GM21737 (cell line): ENCODE measurements at regions not wholly inside any gene's neighbourhood (a gene's known extent, or its start where the extent isn't known, plus 50 kb on each side); places are given as distances from the start of the nearest gene placed in this dataset.
A peak's percentile ranks its signal among the peaks of the same experiment; 100 is the strongest.
"Not testable (repeated sequence)": the region's sequence is repeated elsewhere in the genome, so short reads cannot be mapped to it uniquely, and the experiment has no call there.

ENCODE experiments used
- ATAC-seq: cut with Tn5 transposase; IDR thresholded peaks from one replicate; pipeline ENCODE4 v1.9.1; 2021; ENCODE audit warnings: mild to moderate bottlenecking, moderate library complexity; ENCODE audit not compliant: unreplicated experiment

- not testable (repeated sequence) for ATAC-seq
Measured at GRCh38 chr15:84094720-84095119, 140.9 kb upstream of the GOLGA6L4 start.

GRCh38 chr15:84097053-84097452 is 138.5 kb upstream of the GOLGA6L4 start:
- not testable (repeated sequence) for ATAC-seq

- ATAC-seq, result no peak
Measured at GRCh38 chr15:84098604-84099003, 137.0 kb upstream of the GOLGA6L4 start.

- ATAC-seq, result no peak
Measured at GRCh38 chr15:84099181-84099580, 136.4 kb upstream of the GOLGA6L4 start.

GRCh38 chr15:84103345-84103744 is 132.2 kb upstream of the GOLGA6L4 start:
- no peak for ATAC-seq

GRCh38 chr15:84104853-84105252 is 130.7 kb upstream of the GOLGA6L4 start:
- ATAC-seq, result no peak

- no peak for ATAC-seq
Measured at GRCh38 chr15:84108728-84109127, 126.8 kb upstream of the GOLGA6L4 start.

GRCh38 chr15:84111575-84111974 is 124.0 kb upstream of the GOLGA6L4 start:
- no peak for ATAC-seq

GRCh38 chr15:84112025-84112424 is 123.5 kb upstream of the GOLGA6L4 start:
- ATAC-seq, result no peak

GRCh38 chr15:84113919-84114318 is 121.7 kb upstream of the GOLGA6L4 start:
- ATAC-seq, result no peak

- ATAC-seq, result not testable (repeated sequence)
Measured at GRCh38 chr15:84114680-84115079, 120.9 kb upstream of the GOLGA6L4 start.

GRCh38 chr15:84119351-84119750 is 116.2 kb upstream of the GOLGA6L4 start:
- not testable (repeated sequence) for ATAC-seq

- not testable (repeated sequence) for ATAC-seq
Measured at GRCh38 chr15:84120903-84121302, 114.7 kb upstream of the GOLGA6L4 start.

GRCh38 chr15:84128706-84129105 is 106.9 kb upstream of the GOLGA6L4 start:
- ATAC-seq, result not testable (repeated sequence)

- not testable (repeated sequence) for ATAC-seq
Measured at GRCh38 chr15:84130098-84130831, 105.3 kb upstream of the GOLGA6L4 start.

GRCh38 chr15:84135931-84136456 is 99.6 kb upstream of the GOLGA6L4 start:
- ATAC-seq, result not testable (repeated sequence)

GRCh38 chr15:84142888-84143337 is 92.7 kb upstream of the GOLGA6L4 start:
- peak; percentile 97 for ATAC-seq

GRCh38 chr15:84143753-84144314 is 91.7 kb upstream of the GOLGA6L4 start:
- no peak for ATAC-seq

GRCh38 chr15:84144946-84145345 is 90.6 kb upstream of the GOLGA6L4 start:
- ATAC-seq, result not testable (repeated sequence)

GRCh38 chr15:84146299-84146698 is 89.3 kb upstream of the GOLGA6L4 start:
- ATAC-seq, result not testable (repeated sequence)

GRCh38 chr15:84147307-84147706 is 88.3 kb upstream of the GOLGA6L4 start:
- ATAC-seq, result not testable (repeated sequence)
